A673 (cell line): ENCODE measurements at regions not wholly inside any gene's neighbourhood (a gene's known extent, or its start where the extent isn't known, plus 50 kb on each side); places are given as distances from the start of the nearest gene placed in this dataset.

Experiments
- EZH2 ChIP-seq: fragments of 200-600 bp; sonication (generic); IDR thresholded peaks from 2 replicates; pipeline ENCODE4 v1.6.1; 2017; ENCODE audit warnings: borderline replicate concordance, low read depth, mild to moderate bottlenecking, mixed read lengths, antibody characterized with exemption, low read length; ENCODE audit not compliant: poor library complexity, severe bottlenecking
- TF ChIP-seq, protein P1 (sequence below): fragments of 300-800, 200-600 bp; sonication (generic); conservative IDR thresholded peaks from 2 replicates; pipeline ENCODE4 v1.5.1; 2017; ENCODE audit warnings: low read depth, mild to moderate bottlenecking, antibody characterized with exemption, low read length, moderate library complexity, mixed read lengths

DNA sequence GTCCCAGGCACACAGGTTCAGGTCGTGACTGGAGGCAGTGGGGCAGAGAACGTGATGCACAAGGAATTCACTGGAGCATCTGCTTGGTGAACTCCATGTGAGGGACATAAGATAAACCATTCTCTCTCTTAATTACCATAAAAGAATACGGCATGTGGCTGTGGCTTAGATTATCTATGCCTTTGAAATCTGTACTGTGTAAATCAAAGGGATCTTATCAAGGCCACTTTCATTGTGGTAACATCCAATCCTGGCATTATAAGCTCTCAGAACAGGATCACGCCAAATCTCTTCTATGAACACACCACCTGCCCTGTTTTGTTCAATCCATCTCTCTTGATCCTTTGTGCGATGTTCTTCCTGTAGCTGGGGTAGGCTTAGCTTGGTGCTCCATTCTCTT, 192.3 kb downstream of the SPATA18 start:
- TF ChIP-seq EZH2 = no peak
- TF ChIP-seq, protein P1, sequence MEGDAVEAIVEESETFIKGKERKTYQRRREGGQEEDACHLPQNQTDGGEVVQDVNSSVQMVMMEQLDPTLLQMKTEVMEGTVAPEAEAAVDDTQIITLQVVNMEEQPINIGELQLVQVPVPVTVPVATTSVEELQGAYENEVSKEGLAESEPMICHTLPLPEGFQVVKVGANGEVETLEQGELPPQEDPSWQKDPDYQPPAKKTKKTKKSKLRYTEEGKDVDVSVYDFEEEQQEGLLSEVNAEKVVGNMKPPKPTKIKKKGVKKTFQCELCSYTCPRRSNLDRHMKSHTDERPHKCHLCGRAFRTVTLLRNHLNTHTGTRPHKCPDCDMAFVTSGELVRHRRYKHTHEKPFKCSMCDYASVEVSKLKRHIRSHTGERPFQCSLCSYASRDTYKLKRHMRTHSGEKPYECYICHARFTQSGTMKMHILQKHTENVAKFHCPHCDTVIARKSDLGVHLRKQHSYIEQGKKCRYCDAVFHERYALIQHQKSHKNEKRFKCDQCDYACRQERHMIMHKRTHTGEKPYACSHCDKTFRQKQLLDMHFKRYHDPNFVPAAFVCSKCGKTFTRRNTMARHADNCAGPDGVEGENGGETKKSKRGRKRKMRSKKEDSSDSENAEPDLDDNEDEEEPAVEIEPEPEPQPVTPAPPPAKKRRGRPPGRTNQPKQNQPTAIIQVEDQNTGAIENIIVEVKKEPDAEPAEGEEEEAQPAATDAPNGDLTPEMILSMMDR = no peak
